Nucleus accumbens (tissue), 56 donors: ENCODE measurements at regions not wholly inside any gene's neighbourhood (a gene's known extent, or its start where the extent isn't known, plus 50 kb on each side); places are given as distances from the start of the nearest gene placed in this dataset.

ENCODE experiments used
- DNase-seq, 56 donors: peaks; one replicate each; lab custom pipeline; 2025; lab: John Stamatoyannopoulos, UW

GRCh38 chr5:31049936-31050704 is 143.4 kb upstream of the CDH6 start:
- no peak for DNase-seq

- DNase-seq = no peak
Measured at GRCh38 chr5:31049461-31049860, 144.0 kb upstream of the CDH6 start.

- no peak for DNase-seq
Measured at GRCh38 chr5:31048282-31049270, 144.9 kb upstream of the CDH6 start.

- DNase-seq = no peak
Measured at GRCh38 chr5:31047621-31048020, 145.9 kb upstream of the CDH6 start.

GRCh38 chr5:31047007-31047406 is 146.5 kb upstream of the CDH6 start:
- DNase-seq = no peak

GRCh38 chr5:31036411-31036810 is 157.1 kb upstream of the CDH6 start:
- no peak for DNase-seq

- DNase-seq = no peak
Measured at GRCh38 chr5:31033295-31033694, 160.2 kb upstream of the CDH6 start.

GRCh38 chr5:31029925-31030324 is 163.6 kb upstream of the CDH6 start:
- no peak for DNase-seq

GRCh38 chr5:31027721-31028120 is 165.8 kb upstream of the CDH6 start:
- no peak for DNase-seq

GRCh38 chr5:31023105-31023504 is 170.4 kb upstream of the CDH6 start:
- DNase-seq = no peak

GRCh38 chr5:31021181-31021624 is 172.3 kb upstream of the CDH6 start:
- no peak for DNase-seq

- DNase-seq = no peak
Measured at GRCh38 chr5:31008231-31008630, 185.3 kb upstream of the CDH6 start.

- no peak for DNase-seq
Measured at GRCh38 chr5:31007672-31008071, 185.8 kb upstream of the CDH6 start.

GRCh38 chr5:31000287-31000686 is 193.2 kb upstream of the CDH6 start:
- no peak for DNase-seq

GRCh38 chr5:30997681-30998080 is 195.8 kb upstream of the CDH6 start:
- no peak for DNase-seq

GRCh38 chr5:30994902-30995301 is 198.6 kb upstream of the CDH6 start:
- no peak for DNase-seq

- DNase-seq = no peak
Measured at GRCh38 chr5:30994176-30994575, 199.3 kb upstream of the CDH6 start.

GRCh38 chr5:30991462-30991861 is 202.0 kb upstream of the CDH6 start:
- DNase-seq = no peak

- DNase-seq = no peak
Measured at GRCh38 chr5:30981576-30981975, 211.9 kb upstream of the CDH6 start.

GRCh38 chr5:30968971-30969370 is 224.5 kb upstream of the CDH6 start:
- DNase-seq = no peak

- DNase-seq = no peak
Measured at GRCh38 chr5:30960036-30960435, 233.4 kb upstream of the CDH6 start.

GRCh38 chr5:30959238-30959637 is 234.2 kb upstream of the CDH6 start:
- no peak for DNase-seq
